HG02623 (cell line): ENCODE measurements at regions not wholly inside any gene's neighbourhood (a gene's known extent, or its start where the extent isn't known, plus 50 kb on each side); places are given as distances from the start of the nearest gene placed in this dataset.
"Not testable (repeated sequence)": the region's sequence is repeated elsewhere in the genome, so short reads cannot be mapped to it uniquely, and the experiment has no call there.

Experiments
- ATAC-seq: cut with Tn5 transposase; IDR thresholded peaks from one replicate; pipeline ENCODE4 v1.9.1; 2021; ENCODE audit warnings: moderate library complexity; ENCODE audit not compliant: unreplicated experiment

- ATAC-seq, result no peak
Measured at GRCh38 chr7:34330308-34330707, 327.7 kb upstream of the NPSR1 start.

DNA sequence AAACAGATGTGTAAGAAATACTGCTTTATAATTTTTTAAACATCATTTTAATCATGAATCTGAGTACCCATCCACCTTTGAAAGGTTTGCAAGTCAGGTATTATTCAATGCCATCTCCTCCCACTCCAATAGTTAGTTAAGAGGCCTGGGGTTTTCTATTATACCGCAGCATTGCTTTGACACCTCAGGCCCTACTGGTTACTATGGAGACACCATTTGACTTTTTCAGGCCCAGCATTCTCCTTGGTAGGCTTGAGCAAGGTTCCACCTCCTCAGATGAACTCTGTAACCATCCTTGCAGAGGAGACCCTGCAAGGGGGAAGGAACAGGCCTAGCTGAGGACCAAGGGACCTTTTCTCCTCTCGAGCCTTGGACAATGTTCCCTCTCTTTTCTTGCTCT lies 326.9 kb upstream of the NPSR1 start:
- ATAC-seq, result no peak

DNA sequence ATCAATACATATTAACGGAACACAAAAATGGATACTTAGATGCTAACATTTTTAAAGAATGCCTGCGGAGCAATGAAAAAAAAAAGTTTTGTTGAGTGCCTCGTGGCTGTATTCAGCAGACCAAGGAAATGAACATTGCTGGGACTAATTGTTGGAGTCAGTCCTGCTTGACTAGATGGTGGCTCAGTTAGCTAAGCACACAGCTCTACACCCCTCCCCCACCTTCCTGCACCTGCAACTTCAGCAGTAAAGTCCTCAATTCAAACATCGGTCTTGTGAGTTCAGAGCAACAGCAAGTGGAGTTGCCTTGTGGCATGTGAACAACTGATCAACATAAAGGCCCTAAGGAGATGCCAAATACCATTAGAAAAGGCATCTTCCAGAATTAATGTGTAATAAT lies 326.0 kb upstream of the NPSR1 start:
- no peak for ATAC-seq

DNA sequence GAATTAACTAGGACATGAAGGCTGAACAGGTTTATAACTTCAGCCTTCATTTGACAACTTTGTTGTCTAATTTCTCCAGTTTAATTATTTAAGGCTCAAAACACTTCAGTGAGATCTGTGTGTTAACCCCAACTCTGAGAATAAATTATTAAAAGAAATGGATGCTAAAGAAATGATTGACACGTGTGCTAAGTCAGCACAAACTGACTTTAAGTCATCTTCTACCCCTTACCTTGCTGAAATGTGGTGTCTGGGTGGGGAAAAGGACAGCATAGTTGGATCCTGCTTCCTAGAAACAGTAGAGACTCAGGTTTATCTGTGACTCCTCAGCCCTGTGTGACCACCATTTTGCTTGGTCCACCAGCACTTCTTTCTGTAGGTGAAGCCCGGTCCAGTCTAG lies 324.8 kb upstream of the NPSR1 start:
- no peak for ATAC-seq

DNA sequence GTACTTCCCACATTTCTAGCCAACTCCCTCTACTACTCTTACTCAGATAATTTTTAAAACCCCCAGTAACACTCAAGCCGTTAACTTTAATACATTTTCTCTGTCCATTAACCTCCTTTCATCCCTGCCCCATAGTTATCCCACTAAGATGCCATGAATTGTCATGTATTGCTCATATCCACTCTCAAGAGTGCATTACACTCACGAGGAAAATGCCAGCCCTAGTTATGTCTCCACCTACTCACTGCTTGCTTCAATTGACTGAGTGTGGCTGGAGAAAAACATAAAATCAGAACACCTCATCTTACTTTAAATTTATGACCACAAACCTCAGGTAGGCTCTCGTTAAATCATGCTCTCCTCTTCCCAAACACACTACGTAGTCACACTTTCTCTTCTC lies 324.1 kb upstream of the NPSR1 start:
- ATAC-seq, result no peak

GRCh38 chr7:34337163-34337562 lies 320.9 kb upstream of the NPSR1 start:
- ATAC-seq, result no peak

DNA sequence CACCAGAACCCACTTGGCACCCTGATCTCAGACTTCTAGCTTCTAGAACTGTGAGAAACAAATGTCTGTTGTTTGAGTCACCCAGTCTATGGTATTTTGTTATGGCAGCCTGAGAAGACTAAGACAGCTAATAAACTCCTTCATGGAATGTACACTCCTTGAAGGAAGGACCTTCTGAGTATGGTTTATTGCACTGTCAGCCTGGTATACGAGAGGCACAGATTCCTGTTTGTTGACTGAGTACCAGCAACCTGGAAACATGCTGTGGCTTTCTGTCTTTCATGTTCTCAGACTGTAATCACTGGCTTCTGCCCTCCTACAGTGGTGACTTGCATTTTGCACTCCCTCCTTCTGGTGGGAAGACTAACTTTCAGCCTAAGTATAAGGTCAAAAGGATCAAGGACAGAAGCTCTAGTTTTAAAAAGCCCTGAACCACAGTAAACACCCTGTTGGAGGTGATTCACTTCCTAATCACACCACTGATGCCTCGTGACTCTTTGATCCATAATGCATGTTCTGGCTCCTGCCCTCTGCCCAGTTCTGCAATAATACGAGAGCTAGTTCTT lies 319.0 kb upstream of the NPSR1 start:
- ATAC-seq, result no peak

GRCh38 chr7:34341326-34341725 lies 316.7 kb upstream of the NPSR1 start:
- ATAC-seq, result no peak

DNA sequence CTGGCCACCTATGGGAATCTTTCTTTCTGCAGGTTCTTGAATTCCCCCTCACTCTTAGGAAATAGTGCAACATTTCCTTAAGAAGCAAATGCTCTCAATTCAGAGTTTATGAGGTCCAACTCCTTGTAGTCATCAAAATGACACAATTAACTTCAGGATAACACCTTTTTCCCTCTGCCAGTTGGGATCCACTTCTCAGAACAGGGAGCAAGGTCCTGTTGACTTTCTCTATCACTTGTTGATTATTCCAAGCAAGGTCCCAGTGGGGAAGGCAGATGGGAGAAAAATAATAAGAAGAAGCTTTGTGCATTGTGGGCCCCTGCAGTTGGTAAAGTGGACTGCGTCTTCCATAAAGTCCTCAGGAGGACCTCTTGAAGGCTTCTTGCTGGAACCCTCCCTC lies 315.6 kb upstream of the NPSR1 start:
- ATAC-seq, result no peak

DNA sequence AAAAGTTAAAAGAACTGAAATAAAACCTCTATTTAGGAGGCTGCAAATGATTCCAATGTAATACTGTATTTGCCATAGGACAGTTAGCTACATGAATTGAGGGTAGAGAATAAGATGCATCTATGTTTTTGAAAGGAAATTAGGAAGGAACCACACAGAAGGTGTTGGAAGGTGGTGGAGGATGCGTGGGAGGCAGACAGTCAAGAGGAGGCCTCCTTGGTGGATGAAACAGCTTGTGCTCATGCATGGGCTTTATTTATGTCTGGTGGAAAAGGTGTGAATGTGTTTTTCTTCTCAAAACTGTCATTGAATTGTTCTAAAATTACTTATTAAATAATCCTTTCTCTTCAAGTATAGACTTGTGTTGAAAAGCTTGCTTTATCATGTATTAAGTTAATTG lies 314.4 kb upstream of the NPSR1 start:
- ATAC-seq, result no peak

GRCh38 chr7:34354011-34354410 lies 304.0 kb upstream of the NPSR1 start:
- ATAC-seq, result no peak

DNA sequence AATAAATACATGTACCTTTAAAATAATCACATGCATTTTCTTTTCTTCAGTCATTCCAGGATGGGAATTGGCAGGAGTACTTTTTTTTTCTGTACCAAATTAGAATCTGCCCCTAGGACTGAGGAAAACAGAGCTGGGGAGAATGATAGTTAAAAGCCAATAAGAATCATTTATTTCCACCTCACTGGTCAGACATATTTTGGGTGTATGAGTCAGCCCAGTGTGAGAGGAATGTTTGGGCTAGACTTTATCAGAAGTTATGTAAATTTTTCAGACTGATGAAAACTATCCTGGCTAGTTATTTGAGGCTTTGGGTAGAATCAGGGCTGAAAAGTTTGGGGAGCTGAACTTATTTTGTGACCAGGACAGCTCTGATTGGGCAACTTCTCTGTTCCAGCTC lies 303.1 kb upstream of the NPSR1 start:
- no peak for ATAC-seq

GRCh38 chr7:34357068-34357467 lies 300.9 kb upstream of the NPSR1 start:
- ATAC-seq, result no peak

DNA sequence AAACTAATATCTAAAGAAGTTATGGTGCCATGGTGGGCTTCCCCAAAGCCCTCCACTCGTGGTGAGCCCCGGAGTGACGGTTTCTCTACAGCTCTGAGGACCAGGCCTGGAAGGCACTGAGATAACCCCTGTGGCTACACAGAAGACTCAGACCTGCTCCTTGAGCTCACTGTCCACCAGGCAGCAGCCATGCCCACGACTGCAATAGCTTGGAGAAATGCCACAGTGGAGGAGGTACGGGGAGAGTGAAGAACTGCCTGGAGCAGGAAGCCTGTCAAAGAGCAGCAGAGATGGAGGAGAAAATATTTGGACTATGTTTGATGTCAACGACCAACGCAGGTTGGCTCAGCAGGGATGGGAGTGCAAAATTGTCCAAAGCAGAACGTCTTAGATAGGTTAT lies 300.1 kb upstream of the NPSR1 start:
- no peak for ATAC-seq

- not testable (repeated sequence) for ATAC-seq
Measured at GRCh38 chr7:34358578-34358977, 299.4 kb upstream of the NPSR1 start.

DNA sequence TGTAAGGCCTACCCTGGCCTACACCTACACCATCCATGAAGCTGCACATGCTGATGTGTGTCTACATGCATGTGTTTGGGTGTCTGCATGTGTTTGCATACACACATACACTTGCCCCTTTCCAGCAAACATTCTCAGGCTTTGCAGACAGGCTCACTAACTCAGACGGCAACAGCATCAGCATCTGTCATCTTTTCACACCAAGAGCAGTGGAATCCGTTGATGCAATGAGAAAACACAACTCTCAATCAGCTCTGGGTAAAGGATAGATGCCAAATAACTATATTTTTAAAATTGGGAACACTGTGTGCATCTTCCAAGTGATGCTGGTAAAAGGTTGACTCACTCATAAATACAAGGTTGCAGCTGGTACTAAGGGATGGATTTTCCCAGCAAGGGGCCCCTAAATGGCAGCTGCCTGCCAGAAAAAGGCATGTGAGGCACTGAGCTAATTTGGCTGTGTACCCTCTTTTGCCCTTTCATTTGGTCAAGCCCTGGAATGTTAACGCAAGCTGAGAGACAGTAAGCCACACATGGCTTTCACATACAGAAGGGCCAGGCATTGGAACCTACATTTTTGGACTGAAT lies 296.3 kb upstream of the NPSR1 start:
- no peak for ATAC-seq

DNA sequence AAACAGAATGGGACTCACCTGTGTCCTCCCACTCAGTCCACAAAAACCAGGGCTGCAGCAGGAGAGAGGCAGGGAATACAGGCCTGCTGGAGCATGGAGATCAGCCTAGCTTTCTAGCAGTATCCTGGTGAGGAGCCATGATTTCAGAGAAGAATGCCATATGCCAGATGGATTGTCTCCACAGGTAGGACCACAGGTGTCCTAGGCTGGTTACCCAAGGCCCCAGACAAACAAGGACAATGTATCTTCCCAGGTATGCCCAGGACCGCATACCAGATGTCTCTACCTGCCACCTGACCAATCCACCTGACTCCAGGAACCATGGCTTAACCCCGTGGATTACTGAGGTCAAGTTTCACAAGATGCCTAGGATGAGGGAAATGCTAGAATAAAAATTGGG lies 295.4 kb upstream of the NPSR1 start:
- no peak for ATAC-seq

- no peak for ATAC-seq
Measured at GRCh38 chr7:34364130-34364529, 293.9 kb upstream of the NPSR1 start.

DNA sequence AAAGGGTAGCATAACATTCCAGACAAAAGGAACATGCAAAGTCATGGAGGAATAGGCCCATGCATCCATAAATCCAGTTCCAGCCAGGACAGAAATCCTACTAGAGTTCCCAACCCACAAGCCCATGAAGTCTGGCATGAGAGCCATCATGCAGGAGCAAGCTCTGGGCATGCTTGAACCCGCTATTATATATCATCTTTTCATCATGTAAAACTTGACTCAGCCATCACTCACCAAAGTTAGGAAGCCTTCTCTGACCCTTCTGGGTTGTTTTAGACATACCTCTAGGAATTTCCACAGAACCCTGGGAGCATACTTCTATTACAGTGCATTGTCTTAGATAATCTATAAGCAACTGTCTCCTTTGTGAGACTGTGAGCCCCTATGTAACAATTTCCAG lies 293.0 kb upstream of the NPSR1 start:
- ATAC-seq, result no peak

DNA sequence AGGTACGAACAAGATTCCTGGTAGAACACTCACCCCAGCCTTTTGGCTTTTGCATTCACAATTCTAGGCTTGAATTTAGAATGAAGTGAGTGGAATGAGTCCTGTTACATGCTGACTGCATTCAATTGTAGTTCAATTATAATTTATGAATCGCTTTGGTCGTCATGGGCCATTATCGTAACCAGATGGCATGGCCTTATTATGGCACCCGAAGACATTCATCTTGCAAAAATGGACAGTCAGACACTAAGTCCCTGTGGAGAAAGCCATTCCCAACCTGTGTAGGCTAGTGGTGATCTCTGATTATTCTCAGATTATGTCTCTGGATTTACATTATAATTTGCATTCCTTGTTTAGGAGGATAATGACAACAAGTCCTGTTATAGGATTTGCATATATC lies 292.4 kb upstream of the NPSR1 start:
- ATAC-seq, result no peak

- ATAC-seq, result no peak
Measured at GRCh38 chr7:34371922-34372321, 286.1 kb upstream of the NPSR1 start.

DNA sequence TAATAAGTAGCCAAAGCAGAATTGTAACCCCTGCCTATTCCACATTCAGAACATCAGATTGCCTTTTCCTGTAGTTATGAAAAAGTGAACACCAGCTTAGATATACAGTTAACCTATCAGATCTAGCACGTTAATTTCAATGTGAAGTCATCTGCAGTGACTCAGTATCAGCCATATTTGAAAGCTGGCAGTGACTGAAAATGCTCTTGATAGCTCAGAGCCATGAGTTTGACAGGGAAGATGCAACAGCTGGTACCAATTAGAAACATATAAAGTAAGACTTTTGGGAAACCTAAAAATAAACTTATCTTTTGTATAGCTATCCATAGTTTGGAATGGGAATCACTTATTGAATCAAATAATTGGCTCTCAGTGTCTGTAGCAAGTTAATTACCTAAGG lies 284.1 kb upstream of the NPSR1 start:
- ATAC-seq, result no peak

- ATAC-seq, result no peak
Measured at GRCh38 chr7:34382166-34382893, 275.7 kb upstream of the NPSR1 start.
